HG03095 (cell line): ENCODE measurements at regions not wholly inside any gene's neighbourhood (a gene's known extent, or its start where the extent isn't known, plus 50 kb on each side); places are given as distances from the start of the nearest gene placed in this dataset.

Experiments used
- ATAC-seq: cut with Tn5 transposase; IDR thresholded peaks from one replicate; pipeline ENCODE4 v1.9.1; 2021; ENCODE audit warnings: moderate library complexity; ENCODE audit not compliant: unreplicated experiment

DNA sequence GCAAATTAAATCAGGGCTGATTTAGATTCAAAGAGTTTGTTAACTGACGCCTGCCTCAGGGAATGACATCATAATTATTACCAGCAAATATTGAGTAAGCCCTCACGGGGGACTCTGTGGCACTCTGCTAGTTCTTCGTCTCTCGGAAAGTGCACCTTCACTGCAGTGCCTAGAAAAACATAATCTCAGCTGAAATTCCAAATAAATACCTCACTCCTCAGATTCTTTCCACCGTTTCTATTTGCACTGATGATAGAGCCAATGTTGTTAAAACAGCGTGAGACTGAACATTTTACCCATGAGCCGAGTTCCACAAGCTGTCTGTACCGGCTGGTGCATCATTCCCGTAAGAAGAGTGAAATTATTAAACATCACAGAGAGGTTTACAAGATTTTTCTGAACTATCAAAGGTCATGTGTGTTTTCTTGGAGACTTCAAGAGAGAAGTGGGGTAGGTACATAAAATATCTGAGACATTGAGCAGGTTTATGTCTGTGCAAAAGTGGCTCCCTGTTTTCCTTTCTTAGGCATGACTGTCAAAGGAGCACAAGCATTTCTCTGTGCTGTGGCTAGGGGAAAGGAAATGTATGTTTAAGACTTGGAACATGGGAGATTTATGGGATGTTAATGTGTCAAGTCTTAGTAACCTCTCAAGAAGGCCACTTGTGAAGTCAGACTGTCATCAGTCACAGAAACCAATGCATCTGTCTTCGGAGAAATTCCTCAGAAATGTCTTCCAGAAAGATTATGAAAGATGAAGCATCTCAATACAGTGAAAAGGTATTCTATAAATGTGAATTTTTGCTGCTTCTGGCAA is 119.6 kb downstream of the CBLL2 start:
- no peak for ATAC-seq

DNA sequence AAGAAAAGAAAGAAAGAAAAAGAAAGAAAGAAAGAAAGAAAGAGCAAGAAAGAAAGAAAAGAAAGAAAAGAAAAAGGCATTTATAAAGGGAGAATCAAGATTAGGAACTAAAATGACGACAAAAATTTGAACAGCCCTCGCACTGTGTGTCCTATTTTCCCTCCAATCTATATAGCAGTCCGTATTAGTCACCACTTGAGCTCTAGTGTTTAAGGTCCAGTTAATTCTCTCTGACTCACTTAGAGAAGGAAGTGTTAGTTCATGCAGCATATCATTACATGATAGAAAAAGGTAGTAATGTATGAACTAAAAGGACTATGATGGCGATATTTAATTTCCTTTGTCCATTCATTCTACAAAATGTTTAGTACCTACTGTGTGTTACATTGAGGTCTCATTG is 122.7 kb downstream of the CBLL2 start:
- no peak for ATAC-seq

DNA sequence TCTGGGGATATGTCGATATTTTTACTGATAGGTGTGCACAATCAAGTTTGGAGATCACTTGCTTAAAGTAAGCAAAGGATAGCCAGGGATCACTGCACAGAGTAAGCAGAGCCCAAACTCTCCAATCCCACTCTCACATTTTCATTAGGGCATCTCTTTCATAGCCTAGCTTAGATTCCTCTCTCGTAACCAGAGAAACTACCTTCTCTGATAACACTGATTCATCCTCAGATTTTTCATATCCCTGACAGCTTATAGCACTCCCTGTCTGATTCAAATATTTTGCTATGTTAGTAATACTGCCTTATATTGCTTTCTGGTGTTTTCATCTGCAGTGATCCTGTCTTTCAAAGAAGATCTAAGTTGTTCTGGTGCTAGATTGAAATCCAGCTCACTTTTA is 123.7 kb downstream of the CBLL2 start:
- no peak for ATAC-seq

DNA sequence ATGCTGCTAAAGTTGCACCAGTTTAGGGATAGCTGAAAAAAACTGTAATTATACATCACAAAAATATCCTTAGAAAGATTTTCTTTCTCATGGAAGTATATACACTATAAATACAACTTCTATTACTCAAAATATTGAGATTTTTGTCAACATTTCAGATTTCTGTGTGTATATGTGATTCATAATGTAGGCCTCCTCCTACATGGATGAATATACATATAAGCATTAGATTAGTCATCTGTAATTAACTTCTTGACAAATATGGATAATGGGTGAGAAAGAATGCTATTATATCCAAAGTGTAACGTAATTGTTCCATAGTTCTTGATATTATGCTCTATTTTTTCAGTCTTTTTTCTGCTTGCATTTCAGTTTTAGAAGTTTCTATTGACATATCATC is 124.9 kb downstream of the CBLL2 start:
- ATAC-seq = no peak

DNA sequence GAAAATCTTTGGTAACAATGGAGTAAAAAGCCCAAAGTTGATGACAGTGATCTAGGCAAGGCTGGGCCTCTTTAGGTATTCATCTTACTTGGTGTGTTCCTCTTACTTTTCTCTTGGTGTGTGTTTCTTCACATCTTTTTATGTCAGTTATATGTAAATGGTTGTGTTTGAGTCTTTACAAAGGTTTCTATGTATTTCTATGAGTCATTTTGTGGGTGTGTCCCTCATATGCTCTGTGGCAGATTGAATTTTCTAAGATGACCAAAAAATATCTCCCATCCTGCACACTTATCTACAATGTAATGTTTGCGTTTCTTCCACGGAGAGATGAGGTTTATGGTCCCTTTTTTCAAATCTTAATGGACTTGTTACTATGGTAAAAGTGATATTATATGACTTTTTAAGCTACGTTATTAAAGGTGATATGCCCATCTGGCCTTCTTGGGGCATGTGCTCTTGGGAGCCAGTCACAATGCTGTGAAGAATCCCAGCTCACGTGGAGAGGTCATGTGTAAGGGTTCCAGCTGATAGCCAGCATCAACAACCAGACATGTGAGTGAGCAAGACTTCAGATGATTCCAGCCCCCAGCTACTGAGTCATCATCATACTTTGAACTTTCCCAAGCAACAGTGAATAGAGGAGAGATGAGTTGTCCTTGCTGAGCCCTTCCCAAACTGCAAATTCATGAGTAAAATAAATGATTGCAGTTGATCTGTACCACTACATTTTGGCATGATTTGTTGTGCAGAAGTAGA is 126.9 kb downstream of the CBLL2 start:
- ATAC-seq = no peak

DNA sequence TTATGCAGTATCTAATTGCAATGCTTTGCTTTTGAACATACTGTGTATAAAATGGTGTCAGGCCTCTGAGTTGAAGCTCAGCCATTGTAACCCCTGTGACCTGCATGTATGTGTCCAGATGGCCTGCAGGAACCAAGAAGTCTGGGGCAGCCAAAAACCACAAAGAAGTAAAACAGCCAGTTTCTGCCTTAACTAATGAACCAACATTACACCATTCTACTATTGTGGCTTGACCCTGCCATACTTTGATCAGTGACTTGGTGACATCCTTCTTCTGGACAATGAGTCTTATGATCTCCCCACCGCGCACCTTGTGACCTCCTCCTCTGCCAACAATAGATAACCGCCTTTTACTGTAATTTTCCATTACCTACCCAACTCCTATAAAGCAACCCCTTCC is 131.6 kb downstream of the CBLL2 start:
- no peak for ATAC-seq

DNA sequence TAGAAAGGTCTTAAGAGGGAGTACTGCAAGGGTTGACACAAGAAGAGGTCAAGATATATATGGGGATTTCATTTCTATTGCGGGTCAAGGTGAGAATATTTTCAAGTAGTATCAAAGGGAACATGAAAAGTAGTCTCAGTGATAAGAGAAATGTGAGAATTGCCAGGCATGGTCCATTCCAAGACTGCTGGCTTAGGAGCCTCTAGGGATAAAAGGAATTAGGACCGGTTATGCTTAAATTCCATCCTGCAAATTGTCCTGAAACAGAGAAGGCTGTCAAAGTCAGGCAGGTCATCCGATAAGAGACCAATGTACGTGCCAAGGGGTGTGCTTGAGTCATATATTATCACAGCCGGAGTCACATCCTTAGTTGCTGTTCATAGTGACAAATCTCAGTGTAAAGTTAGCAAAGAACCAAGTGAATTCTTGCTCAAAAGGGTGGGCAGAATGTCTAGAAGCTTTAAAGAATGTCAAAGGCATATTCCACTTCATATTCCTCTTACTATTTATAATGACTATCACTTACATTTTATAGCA is 133.6 kb downstream of the CBLL2 start:
- no peak for ATAC-seq

DNA sequence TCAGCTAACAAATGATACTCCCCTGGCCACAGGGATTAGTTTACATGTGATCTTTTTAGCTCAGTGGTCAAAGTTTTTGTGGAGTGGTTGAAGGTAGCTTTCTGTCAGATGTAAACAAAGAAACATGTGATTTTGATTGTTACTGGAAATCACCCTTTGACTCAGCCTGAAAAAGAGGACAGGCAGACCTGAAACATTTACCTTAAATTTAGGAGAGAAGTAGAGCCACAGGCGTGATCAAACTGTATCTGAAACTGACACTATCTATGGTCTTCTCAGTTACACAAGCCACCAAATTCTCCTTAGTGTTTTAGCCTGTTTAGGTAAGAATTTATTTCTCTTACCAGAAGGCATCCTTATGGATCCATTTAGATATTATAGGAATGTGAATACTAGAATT is 136.7 kb downstream of the CBLL2 start:
- no peak for ATAC-seq

DNA sequence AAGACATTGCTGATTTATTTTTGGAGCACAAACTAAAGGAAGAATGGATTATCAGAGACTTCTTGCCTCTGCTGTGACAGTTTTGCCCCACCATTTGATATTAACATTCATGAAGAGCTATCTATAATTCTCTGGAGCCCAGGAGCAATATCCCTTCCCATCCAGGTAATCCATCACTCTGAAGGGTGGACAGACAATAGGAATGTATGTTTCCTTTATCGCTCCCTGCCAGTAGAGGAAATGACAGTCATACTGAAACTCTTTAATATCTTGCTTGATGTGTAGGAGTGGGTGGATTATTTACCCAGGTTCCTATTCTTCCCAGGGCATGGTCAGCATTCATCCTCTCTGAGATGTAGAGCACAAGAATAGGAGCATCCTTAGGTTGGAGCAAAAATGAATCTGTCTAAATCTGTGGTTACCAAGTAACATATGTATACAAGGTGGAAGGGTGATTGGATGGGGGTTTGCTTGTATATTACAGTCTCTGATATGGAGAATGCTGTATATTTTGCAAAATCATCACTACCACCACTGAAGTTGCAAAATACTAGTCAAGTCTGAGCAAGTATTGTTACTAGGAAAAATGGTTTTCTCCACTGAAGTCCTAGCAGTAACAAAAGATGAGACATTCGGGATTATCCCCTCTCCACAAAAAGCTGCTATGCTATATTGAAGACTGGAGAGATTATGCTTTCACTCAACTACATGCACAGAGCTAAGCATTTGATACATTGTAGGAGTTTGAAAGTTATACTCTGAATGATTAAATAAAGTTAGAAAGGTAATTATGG is 151.6 kb downstream of the CBLL2 start:
- ATAC-seq = no peak

DNA sequence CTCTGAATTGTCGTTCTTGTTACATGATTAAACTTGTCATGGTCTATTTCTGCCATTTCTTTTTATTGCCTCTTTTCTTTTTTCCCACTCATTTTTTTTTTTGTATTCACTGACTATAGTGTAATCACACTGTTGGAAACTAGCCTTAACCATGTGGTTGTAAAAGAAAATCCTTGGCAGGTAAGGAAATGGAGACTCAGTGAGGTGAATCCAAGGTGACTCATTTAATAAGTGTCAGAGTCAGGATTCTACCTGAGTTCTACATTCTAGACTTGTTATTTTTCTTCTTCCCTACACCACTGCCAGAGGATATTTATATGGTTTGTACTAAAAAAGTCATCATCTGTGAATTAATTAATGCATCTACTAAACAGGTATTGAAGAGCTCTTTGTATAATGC is 152.2 kb downstream of the CBLL2 start:
- no peak for ATAC-seq

DNA sequence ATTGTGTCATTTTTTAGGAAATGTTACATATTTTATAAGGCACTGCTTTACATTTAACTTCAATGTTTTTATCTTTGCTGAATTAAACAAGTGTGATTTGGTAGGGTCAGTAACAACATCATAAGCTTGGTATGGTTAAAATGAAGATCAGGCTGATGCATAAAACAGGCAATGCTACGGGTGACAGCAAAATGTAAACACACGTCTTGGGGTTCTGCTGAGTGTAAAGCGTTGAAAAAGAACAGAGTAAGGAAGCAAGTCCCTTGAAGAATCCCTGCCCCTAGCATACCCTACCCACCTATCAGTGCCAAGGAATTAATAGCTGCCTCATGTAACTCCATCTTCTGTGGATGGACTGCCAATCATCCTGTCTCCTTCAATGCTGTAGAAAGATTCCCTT is 157.0 kb downstream of the CBLL2 start:
- ATAC-seq = no peak

DNA sequence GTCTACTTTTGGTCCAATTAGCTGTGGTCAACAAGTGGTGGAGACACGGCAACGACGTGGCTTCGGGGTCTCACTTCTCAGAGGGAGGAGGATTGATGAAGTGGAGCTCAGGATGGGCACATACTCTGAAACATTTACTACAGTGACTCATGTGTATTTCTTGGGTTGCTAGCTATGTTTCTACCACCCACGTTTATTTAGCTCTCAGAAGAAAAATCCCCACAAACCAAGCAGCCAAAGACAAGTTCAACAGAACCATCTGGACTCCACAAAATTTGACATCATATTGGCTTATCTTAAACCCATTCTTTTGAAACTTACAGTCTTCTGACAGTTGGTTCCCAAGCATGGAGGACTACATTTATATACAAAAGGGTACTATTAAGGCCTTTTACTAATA is 158.0 kb downstream of the CBLL2 start:
- no peak for ATAC-seq

DNA sequence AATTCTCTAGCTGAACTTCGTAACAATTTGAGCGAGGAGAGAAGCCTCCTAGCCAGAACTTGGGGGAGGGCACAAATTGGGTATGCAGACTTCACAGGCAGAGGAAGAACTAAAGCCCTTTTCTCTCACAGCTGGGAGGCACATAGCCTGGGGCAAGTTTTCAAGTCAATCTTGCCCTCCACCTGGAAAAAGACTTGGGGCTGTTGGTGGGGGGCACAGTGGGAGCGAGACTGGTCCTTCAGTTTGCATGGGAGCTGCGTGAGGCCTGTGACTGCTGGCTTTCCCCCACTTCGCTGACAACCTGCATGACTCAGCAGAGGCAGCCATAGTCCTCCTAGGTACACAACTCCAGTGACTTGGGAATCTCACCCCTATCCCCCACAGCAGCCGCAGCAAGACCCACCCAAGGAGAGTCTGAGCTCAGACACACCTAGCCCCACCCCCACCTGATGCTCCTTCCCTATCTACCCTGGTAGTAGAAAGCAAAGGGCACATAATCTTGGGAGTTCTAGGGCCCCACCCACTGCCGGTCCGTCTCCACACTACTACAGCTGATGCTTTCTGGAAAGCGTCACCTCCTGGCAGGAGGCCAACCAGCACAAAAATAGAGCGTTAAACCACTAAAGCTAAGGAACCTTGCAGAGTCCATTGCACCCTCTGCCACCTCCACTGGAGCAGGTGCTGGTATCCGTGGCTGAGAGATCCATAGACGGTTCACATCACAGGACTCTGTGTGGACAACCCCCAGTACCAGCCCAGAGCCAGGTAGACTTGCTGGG is 160.8 kb downstream of the CBLL2 start:
- no peak for ATAC-seq

DNA sequence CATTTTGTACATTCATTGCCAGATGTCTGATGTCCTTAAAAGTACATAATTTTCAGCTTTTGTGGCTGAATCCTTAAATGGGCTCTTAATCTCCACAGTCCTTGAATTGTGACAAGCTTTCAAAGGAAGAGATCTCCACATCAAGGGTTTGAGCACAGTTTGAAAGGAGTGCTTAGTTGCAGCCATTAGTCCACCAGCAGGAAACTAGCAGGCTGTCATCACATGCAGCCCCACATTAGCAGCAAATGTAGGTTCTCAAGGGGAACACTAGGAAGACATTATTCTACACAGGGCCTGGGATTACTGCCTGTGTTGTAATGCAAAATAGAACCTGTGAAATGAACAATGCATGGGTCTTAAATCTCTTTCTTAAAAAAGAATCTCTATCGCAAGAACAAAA is 173.2 kb downstream of the CBLL2 start:
- no peak for ATAC-seq

DNA sequence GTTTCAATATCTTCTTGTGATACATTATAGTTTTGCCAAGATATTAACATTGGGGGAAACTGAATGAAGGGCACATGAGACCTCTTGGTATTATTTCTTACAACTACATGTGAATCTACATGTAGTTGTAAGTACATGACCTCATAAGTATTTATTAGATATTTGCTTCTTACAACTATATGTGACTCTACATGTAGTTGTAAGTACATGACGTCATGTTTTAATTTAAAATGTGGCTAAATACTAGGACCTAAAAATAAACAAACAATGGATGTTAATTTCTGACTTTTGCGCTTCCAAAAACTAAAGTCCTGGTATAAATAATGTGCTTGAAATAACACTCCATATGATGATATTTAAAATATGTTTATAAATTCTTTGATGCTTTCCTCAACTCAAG is 190.2 kb downstream of the CBLL2 start:
- no peak for ATAC-seq

DNA sequence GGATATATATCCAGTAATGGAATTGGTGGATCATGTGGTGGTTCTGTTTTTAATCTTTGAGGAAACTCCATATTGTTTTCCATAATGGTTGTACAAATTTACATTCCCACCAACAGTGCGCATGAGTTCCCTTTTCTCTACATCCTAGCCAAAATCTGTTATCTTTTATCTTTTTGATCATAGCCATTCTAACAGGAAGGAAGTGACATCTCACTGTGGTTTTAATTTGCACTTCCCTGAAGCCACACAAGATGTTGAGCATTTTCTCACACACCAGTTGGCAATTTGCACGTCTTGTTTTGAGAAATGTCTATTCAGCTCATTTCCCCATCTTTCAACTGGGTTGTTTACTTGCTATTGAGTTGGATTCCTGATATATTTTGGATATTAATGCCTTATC is 194.9 kb downstream of the CBLL2 start:
- no peak for ATAC-seq

DNA sequence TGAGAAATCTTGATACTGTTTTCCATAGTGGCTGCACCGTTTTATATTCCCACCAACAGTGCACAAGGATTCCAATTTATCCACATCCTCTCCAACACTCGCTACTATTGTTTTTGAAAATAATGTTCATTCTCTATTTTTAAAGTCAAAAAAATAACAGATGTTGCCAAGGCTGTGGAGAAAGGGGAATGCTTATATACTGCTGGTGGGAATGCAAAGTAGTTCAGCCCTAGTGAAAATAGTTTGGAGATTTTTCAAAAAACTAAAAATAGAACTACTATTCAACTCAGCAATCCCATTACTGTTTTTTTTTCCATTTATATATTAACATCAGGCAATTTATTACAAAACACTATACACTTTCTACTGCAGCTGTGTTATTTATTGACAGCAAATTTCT is 208.7 kb downstream of the CBLL2 start:
- ATAC-seq = no peak

DNA sequence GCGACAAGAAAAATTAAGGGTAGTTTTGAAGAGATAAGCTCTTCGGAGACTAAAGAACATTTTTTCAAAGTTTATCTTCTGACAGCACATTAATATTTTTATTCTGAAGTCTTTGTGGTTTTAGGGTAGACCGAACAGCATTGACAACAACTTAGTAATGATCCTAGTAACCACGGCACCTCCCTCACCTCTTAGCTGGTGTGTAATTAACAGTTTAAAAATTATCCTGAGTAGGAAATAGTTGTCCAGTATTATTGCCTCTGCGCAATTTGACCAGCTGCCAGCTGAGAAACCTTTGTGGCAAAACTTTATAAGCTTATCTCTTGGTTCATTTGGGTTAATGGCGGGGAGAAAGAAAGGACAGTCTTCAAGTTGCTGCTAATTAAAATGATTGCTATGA is 213.6 kb downstream of the CBLL2 start:
- ATAC-seq = no peak

DNA sequence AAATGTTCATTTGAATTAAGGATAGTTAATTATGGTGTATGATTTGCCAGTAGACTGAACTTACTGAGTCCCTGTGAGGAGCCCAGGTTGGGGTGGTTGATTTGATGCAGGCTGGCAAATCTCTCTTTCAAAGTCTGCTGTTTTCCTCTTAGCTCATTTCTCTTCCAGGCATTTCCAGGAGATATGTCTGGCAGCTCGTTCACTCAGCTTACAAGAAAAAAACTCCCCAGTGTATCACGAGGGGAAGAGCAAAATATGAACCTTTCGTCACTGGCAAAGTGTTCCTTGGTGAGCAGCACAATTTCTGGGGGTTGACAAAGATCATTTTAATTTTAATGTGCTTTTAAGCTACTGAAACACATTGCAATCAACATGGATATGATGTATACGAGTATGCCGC is 244.2 kb downstream of the CBLL2 start:
- no peak for ATAC-seq

DNA sequence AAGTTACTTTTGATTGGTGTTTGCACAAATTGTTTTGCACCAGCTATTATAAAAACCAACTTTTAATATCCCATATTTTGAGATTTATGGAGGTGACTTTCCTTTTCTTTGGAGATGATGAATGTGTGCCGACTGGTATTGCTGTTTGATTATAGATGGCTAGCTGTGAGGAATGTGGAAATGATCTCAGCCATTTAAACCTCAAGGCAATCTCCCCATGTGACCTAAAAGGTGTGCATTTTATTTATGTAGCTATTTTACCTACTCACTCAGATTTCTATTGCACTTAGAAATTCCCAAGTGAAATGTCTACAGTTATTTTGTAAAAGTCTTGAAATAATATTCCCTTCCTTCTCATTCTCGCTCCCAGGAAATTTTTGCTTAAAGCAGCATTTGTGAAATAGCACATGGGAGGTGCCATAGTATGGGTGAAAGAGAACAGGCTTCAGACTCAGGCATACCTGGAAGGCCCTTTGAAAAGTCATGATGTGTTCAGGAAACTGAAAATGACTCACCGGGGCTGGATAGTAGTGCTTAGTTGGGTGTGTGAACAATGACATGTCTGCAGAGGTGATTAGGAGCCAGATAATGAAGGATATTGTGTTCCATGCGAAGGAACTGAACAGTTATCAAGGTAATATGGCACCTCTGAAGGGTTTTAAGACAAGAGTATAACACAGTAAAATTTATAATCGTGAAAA is 247.6 kb downstream of the CBLL2 start:
- ATAC-seq = no peak
